ENCODE measurements at regions not wholly inside any gene's neighbourhood (a gene's known extent, or its start where the extent isn't known, plus 50 kb on each side); places are given as distances from the start of the nearest gene placed in this dataset.
"Not testable (repeated sequence)": the region's sequence is repeated elsewhere in the genome, so short reads cannot be mapped to it uniquely, and the experiment has no call there.

- TF ChIP-seq GABPA (IDR thresholded peaks at IDR 0.05; ENCODE audit: low read depth), result no peak
- no peak for TF ChIP-seq POLR2AphosphoS5 (IDR thresholded peaks at IDR 0.05; ENCODE audit: low read depth)
- TF ChIP-seq, protein P1, sequence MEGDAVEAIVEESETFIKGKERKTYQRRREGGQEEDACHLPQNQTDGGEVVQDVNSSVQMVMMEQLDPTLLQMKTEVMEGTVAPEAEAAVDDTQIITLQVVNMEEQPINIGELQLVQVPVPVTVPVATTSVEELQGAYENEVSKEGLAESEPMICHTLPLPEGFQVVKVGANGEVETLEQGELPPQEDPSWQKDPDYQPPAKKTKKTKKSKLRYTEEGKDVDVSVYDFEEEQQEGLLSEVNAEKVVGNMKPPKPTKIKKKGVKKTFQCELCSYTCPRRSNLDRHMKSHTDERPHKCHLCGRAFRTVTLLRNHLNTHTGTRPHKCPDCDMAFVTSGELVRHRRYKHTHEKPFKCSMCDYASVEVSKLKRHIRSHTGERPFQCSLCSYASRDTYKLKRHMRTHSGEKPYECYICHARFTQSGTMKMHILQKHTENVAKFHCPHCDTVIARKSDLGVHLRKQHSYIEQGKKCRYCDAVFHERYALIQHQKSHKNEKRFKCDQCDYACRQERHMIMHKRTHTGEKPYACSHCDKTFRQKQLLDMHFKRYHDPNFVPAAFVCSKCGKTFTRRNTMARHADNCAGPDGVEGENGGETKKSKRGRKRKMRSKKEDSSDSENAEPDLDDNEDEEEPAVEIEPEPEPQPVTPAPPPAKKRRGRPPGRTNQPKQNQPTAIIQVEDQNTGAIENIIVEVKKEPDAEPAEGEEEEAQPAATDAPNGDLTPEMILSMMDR (IDR thresholded peaks at IDR 0.05; ENCODE audit: insufficient read depth, low read length), result no peak
- no peak for TF ChIP-seq SPI1 (IDR thresholded peaks at IDR 0.05; ENCODE audit: borderline replicate concordance, low read depth)
- TF ChIP-seq REST (IDR thresholded peaks at IDR 0.05; ENCODE audit: insufficient replicate concordance, low read depth), result no peak
- Histone ChIP-seq H3K27me3 (ENCODE audit: insufficient read depth, poor library complexity, severe bottlenecking) (no peaks in the 10 kb centered on the region), H3K27ac (replicated peaks) (no peak overlapping the region), H3K4me3 (replicated peaks; ENCODE audit: insufficient read depth, low read length) (no peak overlapping the region)
- DNase-seq (ENCODE audit: low read depth in 1 of 2, low spot score in 1 of 2), result no peak
Measured at GRCh38 chr20:48400009-48400408, 427.8 kb downstream of the PREX1 start.

GRCh38 chr20:48398506-48399449, 429.0 kb downstream of the PREX1 start:
- H3K27ac ChIP-seq (replicated peaks), result no peak overlapping the region
- no peak for TF ChIP-seq POLR2AphosphoS5 (IDR thresholded peaks at IDR 0.05; ENCODE audit: low read depth)
- TF ChIP-seq, protein P1 (IDR thresholded peaks at IDR 0.05; ENCODE audit: insufficient read depth, low read length), result no peak
- no peak for TF ChIP-seq GABPA (IDR thresholded peaks at IDR 0.05; ENCODE audit: low read depth)
- TF ChIP-seq SPI1 (IDR thresholded peaks at IDR 0.05; ENCODE audit: borderline replicate concordance, low read depth), result no peak
- no peak for TF ChIP-seq REST (IDR thresholded peaks at IDR 0.05; ENCODE audit: insufficient replicate concordance, low read depth)
- H3K27me3 ChIP-seq (ENCODE audit: insufficient read depth, poor library complexity, severe bottlenecking), result no peaks in the 10 kb centered on the region

DNA sequence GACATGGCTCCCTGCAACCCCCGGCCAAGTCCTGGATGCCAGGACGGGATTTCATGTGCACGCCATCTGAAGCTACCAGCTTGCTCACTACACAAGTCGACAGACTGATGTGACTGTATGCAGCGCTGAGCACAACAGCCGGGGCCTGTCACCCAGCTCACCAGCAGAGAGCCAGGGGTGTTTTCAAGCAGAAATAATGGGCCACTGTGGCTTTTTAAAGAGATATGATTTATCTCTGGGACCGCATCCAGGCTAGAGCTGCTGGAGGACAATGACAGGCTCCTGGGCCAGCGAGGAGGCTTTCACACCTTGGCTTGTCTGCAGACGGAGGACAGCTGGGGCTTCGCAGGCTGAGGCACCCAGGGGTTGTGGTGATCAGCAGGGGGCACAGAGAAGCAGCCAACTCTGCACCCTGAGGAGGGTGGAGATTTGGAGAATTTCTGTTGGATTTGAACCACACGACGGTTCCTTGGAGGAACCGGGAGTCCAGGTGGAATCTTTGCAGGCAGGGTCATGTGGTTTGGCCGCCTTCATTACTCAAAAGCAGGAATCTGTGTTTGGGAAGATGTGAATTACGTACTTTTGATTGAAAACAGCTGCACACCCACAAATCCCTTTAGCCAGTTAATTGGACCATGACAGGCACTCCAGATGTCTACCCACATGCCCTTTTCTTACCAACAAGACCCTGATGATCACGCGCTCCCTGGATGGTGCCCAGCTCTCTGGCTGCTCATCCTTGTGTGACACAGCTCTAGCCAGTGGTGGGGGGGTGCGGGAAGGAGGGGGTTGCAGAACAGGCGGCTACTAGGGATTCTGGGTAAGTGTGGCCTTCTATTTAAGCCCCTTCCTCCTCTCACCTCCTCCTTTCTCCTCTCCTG, 430.6 kb downstream of the PREX1 start:
- not testable (repeated sequence) for DNase-seq (ENCODE audit: low read depth in 1 of 2, low spot score in 1 of 2); H3K27ac ChIP-seq (replicated peaks); H3K4me3 ChIP-seq (replicated peaks; ENCODE audit: insufficient read depth, low read length); H3K27me3 ChIP-seq (ENCODE audit: insufficient read depth, poor library complexity, severe bottlenecking)

More at GRCh38 chr20:48398506-48399449, 429.0 kb downstream of the PREX1 start:
- H3K4me3 ChIP-seq (replicated peaks; ENCODE audit: insufficient read depth, low read length), result no peak overlapping the region
- DNase-seq (ENCODE audit: low read depth in 1 of 2, low spot score in 1 of 2), result no peak
